Right atrium auricular region (tissue), 2 donors: ENCODE measurements at regions not wholly inside any gene's neighbourhood (a gene's known extent, or its start where the extent isn't known, plus 50 kb on each side); places are given as distances from the start of the nearest gene placed in this dataset.

Experiments used
- DNase-seq: peaks from one replicate; pipeline ENCODE4 v3.0.0-alpha.2; 2019; ENCODE audit warnings: low spot score
- H3K27ac ChIP-seq, 2 donors: fragments of 200-600 bp; sonication (generic); 1 replicate in 1 of 2; 2 replicates in 1 of 2; pipeline ENCODE4 v1.5.1; 2016 to 2019
- H3K27me3 ChIP-seq, 2 donors: fragments of 200-600 bp; sonication (generic); one replicate each; pipeline versions ENCODE4 v1.5.1 to v1.6.0; 2017 to 2019
- H3K36me3 ChIP-seq: fragments of 200-600 bp; sonication (generic); one replicate; pipeline ENCODE4 v1.5.1; 2016
- H3K4me1 ChIP-seq, 2 donors: fragments of 200-600 bp; sonication (generic); one replicate each; pipeline versions ENCODE4 v1.5.1 to v1.6.0; 2017 to 2019
- H3K4me3 ChIP-seq, 2 donors: fragments of 200-600 bp; sonication (generic); 1 replicate in 1 of 2; 2 replicates in 1 of 2; pipeline ENCODE4 v1.5.1; 2017 to 2019; ENCODE audit warnings: mild to moderate bottlenecking in 1 of 2, moderate library complexity in 1 of 2
- H3K9me3 ChIP-seq, 2 donors: fragments of 200-600 bp; sonication (generic); one replicate each; pipeline ENCODE4 v1.5.1; 2019
- TF ChIP-seq, protein P1 (sequence below), 2 donors: fragments of 200-600 bp; sonication (generic); IDR thresholded peaks; one replicate each; pipeline ENCODE4 v1.5.1; 2019; ENCODE audit warnings: antibody characterized with exemption in 2 of 2

GRCh38 chr2:497770-498492, 179.3 kb downstream of the TMEM18 start:
- no peak overlapping the region for H3K27ac ChIP-seq
- no peaks in the 10 kb centered on the region for H3K36me3 ChIP-seq
- TF ChIP-seq, protein P1, sequence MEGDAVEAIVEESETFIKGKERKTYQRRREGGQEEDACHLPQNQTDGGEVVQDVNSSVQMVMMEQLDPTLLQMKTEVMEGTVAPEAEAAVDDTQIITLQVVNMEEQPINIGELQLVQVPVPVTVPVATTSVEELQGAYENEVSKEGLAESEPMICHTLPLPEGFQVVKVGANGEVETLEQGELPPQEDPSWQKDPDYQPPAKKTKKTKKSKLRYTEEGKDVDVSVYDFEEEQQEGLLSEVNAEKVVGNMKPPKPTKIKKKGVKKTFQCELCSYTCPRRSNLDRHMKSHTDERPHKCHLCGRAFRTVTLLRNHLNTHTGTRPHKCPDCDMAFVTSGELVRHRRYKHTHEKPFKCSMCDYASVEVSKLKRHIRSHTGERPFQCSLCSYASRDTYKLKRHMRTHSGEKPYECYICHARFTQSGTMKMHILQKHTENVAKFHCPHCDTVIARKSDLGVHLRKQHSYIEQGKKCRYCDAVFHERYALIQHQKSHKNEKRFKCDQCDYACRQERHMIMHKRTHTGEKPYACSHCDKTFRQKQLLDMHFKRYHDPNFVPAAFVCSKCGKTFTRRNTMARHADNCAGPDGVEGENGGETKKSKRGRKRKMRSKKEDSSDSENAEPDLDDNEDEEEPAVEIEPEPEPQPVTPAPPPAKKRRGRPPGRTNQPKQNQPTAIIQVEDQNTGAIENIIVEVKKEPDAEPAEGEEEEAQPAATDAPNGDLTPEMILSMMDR (IDR thresholded peaks at IDR 0.05) = no peak
- H3K9me3 ChIP-seq = no peaks in the 10 kb centered on the region
- no peaks in the 10 kb centered on the region for H3K27me3 ChIP-seq
- no peak overlapping the region for H3K4me3 ChIP-seq
- H3K4me1 ChIP-seq = no peaks in the 10 kb centered on the region
- no peak for DNase-seq

GRCh38 chr2:496729-497128, 180.5 kb downstream of the TMEM18 start:
- no peak for DNase-seq
- H3K27ac ChIP-seq = no peak overlapping the region
- no peaks in the 10 kb centered on the region for H3K36me3 ChIP-seq
- no peaks in the 10 kb centered on the region for H3K4me1 ChIP-seq
- H3K9me3 ChIP-seq = no peaks in the 10 kb centered on the region
- TF ChIP-seq, protein P1 (IDR thresholded peaks at IDR 0.05) = no peak
- no peak overlapping the region for H3K4me3 ChIP-seq
- no peaks in the 10 kb centered on the region for H3K27me3 ChIP-seq

- H3K9me3 ChIP-seq = no peaks in the 10 kb centered on the region
- no peak overlapping the region for H3K4me3 ChIP-seq
- TF ChIP-seq, protein P1 (IDR thresholded peaks at IDR 0.05) = no peak
- no peak for DNase-seq
- no peaks in the 10 kb centered on the region for H3K27me3 ChIP-seq
- H3K4me1 ChIP-seq = no peaks in the 10 kb centered on the region
- H3K27ac ChIP-seq = no peak overlapping the region
- no peaks in the 10 kb centered on the region for H3K36me3 ChIP-seq
Measured at GRCh38 chr2:495745-496275, 181.4 kb downstream of the TMEM18 start.

GRCh38 chr2:494853-495252, 182.4 kb downstream of the TMEM18 start:
- H3K27me3 ChIP-seq = no peaks in the 10 kb centered on the region

GRCh38 chr2:493228-493627, 184.0 kb downstream of the TMEM18 start:
- H3K4me3 ChIP-seq = no peak overlapping the region
- H3K4me1 ChIP-seq = no peaks in the 10 kb centered on the region
- no peaks in the 10 kb centered on the region for H3K9me3 ChIP-seq
- no peaks in the 10 kb centered on the region for H3K27me3 ChIP-seq
- H3K27ac ChIP-seq = no peak overlapping the region
- TF ChIP-seq, protein P1 (IDR thresholded peaks at IDR 0.05) = no peak
- H3K36me3 ChIP-seq = no peaks in the 10 kb centered on the region
- DNase-seq = no peak

More at GRCh38 chr2:494853-495252, 182.4 kb downstream of the TMEM18 start:
- TF ChIP-seq, protein P1 (IDR thresholded peaks at IDR 0.05) = no peak
- Histone ChIP-seq H3K9me3 (no peaks in the 10 kb centered on the region), H3K4me1 (no peaks in the 10 kb centered on the region), H3K36me3 (no peaks in the 10 kb centered on the region), H3K27ac (no peak overlapping the region), H3K4me3 (no peak overlapping the region)
- DNase-seq = no peak

GRCh38 chr2:492178-492577, 185.0 kb downstream of the TMEM18 start:
- no peaks in the 10 kb centered on the region for H3K36me3 ChIP-seq
- H3K9me3 ChIP-seq = no peaks in the 10 kb centered on the region
- H3K4me3 ChIP-seq = no peak overlapping the region
- H3K27me3 ChIP-seq = no peaks in the 10 kb centered on the region
- TF ChIP-seq, protein P1 (IDR thresholded peaks at IDR 0.05) = no peak
- no peak for DNase-seq
- no peaks in the 10 kb centered on the region for H3K4me1 ChIP-seq
- no peak overlapping the region for H3K27ac ChIP-seq
